NCI-H146 (cell line): ENCODE measurements at regions not wholly inside any gene's neighbourhood (a gene's known extent, or its start where the extent isn't known, plus 50 kb on each side); places are given as distances from the start of the nearest gene placed in this dataset.

Experiments used
- DNase-seq: peaks from one replicate; lab custom pipeline; 2025; lab: John Stamatoyannopoulos, UW

DNA sequence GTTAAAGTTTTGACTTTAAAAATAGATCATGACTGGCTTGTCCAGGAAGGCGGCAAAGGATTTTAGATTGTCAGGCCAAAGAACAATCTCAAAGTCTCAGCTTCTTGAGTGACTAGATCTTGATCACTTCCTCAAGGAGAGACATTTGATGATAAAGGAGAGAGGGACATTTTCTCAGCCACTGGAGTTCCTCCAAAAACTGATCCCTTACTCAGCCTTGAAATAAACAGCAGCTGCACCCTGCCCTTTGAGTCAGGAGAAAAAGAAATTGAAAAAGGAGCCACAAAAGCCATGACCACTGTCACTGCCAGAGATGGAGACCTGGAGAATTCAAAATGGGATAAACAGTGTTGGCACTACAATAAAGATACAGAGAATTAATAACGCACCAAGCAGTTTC, 288.4 kb upstream of the PRMT6 start:
- no peak for DNase-seq

DNA sequence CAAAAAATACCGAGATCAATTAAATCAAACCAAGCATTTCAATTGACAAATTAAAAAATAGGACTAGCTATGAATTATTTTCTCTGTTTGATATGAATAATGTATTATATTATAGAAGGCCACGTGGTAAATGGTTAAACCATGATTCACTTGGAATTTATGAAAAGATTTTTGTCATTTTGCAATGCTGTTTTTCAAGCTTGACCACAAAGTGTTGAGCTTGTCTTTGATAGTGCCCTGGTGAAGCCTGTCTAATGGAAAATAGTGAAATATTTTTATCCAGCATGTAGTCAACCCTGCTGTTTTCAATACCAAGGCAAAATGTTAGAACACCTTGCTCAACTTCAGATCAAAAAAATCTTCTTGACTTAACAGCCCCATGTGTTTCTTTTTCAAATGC, 288.0 kb upstream of the PRMT6 start:
- DNase-seq = no peak

DNA sequence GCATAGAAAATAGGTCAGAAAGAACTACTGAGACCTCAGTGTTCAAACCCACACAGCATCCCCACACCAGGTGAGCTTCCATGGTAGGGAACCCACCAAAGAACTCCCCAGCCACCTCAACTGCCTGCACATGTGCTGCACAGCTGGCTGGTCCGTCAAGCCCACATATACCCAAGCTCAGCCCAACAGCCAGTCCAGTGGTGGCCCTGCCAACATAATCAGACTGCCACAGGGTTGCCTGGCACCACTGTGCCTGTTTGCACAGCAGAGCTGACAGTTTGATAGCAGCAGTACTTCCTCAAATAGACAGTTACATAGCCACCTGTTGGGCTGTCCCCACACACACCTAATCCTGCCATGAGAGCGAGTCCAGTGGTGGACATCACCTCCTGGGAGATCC, 283.3 kb upstream of the PRMT6 start:
- no peak for DNase-seq

DNA sequence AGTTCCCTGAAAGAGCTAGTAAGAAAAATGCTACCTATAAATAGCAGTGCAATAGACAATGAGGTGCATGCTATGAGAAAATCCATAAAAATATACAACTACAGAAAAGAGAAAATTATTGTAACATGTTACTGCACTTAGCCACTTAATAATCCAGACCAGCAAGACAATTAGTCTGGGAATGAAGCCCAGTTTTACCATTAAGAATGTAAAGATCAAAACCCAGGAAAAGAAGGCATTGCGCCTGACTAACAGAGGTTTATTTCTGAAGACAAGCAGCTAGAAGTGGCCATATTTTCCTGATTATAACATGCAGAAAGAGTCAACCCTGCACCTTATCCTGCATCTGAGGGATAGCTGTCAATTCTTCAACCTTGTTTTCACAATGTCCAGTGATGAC, 276.4 kb upstream of the PRMT6 start:
- no peak for DNase-seq

DNA sequence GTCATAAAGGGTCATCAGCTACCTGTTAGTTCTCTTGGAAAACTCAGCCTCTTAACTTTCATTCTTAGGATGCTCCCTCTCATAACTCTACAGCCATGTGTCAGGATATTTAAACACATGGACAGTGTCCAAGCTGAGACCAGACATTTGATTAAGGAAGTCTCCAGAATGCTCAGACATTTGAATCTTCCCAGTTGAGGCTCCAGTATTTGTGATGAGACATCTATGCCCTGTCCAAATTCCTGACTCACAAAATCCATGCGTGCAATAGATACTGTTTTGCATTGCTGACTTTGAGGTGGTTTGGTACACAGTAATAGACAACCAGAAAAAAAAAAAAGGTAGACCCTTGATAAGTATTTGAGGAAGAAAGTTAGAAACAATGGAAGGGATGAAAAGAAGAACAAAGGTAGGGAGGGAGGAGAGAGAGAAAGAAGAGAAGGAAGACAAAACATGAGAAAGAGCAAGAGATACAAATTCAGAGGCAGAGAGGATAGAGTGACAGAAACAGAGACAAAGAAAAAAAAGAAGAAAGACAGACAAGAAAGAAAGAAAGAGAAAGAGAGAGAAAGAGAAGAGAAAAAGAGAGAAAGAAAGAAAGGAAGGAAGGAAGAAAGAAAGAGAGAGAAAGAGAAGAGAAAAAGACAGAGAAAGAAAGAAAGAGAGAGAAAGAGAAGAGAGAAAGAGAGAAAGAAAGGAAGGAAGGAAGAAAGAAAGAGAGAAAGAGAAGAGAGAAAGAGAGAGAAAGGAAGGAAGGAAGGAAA, 275.5 kb upstream of the PRMT6 start:
- no peak for DNase-seq

DNA sequence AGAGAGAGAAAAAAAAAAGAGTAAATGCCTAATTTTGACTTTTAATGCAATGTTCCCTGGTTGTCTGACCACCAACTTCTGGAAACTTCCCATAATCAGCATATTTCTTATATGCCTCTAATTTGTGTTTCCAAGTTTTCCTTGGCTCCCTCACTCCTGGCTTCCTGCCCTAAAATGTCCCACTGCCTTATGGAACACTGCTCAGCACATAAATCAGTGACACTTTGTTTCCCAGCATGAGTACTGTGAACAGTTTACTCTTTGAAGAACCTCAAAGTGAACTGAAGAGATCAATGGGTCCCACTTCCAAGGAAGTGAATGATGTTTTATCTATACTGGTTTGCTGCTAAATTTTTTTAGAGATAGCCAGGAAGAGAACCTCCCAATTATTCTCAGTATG, 271.3 kb upstream of the PRMT6 start:
- no peak for DNase-seq

DNA sequence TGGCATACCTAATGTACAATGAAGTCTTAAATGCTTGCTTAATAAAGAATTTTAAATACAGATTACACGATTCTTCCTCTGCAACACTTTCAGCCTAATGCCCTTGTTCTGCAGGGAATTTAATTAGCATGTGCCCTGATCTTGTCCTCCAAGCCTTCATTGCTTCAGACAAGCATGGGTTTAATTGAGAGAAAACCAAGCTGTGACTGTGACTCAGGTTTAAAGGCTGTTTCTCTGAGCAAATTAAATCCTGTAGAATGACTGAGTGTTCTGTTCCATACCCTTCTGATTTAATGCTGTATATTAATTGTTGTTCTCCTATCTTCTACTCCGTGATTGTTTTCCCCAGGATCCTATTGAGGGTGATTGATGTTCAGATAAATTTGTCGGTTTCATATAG, 269.0 kb upstream of the PRMT6 start:
- DNase-seq = no peak

DNA sequence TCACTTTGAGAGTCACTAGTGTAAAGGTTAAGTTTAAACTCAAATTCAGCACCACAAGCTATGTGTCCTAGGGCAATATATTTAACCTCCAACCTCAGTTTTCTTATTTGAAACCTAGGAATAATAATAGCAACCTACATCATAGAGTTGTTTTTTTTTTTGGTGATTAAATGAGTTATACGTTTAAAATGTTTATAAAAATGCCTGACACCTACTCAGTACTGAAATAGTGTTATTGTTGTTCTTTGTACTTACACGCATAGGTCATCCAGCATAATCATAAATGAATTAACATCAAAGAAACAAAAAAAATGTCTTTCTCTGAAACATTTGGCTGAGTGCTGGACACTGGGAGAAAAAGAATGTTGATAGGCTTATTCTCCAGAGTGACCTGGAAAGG, 266.8 kb upstream of the PRMT6 start:
- no peak for DNase-seq

DNA sequence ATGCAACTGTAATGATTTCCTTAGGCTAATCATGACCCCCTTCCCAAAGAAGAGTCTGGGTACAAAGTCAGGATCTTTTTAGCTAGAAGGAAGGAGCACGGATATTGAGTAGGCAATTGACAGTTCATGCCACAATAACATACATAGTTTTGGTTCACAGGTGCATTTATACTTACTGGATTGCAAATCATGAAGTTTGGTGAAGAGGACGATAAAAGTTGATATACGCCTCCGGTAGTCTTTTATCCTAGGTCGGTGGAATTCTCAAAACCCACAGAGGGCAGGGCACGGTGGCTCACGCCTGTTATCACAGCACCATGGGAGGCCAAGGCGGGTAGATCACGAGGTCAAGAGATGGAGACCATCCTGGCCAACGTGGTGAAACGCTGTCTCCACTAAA, 265.4 kb upstream of the PRMT6 start:
- DNase-seq = no peak

DNA sequence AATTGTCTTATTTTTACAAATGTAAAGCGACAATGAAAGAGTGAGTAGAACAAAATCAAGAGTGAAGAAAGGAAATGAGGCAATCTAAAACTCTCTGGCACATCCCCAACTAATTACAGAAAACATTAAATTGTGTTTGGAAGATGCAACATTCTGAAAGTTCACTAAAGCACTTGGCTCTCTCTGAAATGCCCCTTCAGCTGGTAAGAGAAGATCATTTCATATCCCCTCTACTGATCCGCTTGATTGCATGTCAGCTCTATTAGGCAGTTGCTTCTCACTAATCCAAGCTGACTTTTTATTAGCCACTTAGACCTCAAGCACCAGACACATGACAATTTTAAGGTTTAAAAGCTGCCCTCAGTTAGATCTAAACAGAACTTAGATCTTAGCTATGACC, 262.8 kb upstream of the PRMT6 start:
- no peak for DNase-seq

DNA sequence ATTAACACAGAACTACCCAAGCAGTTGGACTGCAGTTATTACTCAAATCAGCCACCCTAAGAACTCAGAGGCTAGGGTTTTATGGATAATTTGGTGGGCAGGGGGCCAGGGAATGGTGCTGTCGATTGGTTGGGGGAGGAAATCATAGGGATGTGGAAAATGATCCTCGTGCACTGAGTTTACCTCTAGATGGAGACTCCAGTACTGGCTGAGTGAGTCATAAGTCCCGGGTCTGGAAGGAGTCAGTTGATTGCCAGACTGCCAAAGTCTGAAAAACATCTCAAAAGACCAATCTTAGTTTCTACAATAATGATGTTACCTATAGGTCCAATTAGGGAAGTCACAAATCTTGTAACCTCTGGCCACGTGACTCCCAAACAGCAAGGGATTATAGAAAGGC, 257.5 kb upstream of the PRMT6 start:
- no peak for DNase-seq

DNA sequence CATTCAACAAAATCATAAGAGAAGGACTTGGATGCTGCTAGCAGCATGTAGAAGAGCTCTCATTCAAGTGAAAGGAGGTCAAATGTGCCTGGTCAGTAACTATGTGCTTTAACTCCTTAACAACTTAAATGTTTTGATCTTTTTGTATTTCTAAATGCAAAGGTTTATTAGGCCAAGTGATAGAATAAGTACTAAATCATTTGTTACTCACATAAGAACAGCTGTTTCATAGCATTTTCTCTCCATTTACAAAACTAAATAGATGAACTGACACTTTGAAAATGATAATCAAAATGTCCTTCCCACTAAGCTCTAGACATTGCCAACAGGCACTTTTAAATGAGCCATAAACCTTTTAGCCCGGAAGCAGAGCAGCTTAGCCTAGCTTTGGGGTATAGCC, 254.3 kb upstream of the PRMT6 start:
- DNase-seq = no peak

DNA sequence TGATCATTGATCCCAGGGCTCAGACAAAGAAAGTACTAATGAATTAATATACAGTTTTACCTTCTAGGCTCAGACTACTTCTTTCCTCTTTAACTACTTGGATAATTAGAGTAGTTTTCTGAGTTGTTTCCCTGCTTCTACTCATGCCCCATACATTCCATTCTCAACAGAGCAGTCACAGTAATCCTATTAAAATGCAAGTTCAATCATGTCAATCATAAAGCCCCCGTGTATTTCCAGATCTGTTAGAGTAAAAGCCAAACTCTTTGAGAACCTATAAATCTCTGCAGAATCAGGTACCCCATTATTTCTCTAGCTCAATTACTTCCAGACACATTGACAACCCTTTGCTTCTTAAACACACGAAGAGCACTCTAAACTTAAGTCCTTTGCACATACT, 242.1 kb upstream of the PRMT6 start:
- no peak for DNase-seq

DNA sequence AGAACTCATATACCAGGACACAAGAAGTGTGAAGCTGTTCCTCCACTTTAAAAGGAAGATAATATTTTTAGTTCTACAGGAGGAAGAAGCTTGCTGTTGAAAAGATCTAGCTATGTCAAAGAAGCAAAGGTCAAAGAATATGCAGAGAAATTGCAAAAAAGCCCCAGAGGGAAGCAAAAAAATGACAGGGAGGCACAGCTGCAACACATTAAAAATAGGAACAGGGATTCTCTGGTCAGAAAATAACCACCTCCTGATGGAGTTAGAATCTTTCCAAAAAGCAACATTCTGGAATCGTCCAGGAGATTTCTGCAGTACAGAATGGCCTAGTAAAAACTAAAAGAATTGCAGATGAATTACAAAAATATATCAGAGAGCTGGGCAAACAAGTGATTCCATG, 238.9 kb upstream of the PRMT6 start:
- no peak for DNase-seq

DNA sequence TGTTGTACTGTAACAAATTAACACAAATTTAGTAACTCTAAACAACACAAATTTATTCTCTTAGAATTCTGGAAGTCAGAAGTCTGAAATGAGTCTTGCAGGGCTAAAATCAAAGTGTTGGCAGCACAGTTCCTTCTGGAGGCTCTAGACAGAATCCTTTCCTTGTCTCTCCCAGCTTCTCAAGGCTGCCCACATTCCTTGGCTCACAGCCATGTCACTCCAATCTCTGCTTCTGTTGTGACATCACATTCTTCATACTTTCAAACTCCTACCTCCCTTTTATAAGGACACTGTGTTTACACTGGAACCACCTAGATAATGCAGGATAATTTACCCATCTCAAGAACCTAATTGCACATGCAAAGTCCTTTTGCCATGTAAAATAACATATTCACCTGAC, 225.0 kb upstream of the PRMT6 start:
- DNase-seq = no peak

DNA sequence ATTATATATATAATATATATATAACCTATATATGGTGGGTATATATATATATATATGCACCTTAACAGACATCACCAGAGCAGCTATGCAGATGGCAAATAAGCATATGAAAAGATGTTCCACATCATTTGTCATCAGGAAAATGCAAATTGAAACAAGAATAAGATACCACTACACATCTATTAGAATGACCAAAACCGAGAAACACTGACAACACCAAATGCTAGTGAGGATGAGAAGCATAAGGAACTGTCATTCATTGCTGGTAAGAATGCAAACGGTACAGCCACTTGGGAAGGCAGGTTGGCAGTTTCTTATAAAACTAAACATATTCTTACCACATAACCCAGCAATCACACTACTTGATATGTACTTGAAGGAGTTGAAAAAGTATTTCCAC, 219.8 kb upstream of the PRMT6 start:
- DNase-seq = no peak

DNA sequence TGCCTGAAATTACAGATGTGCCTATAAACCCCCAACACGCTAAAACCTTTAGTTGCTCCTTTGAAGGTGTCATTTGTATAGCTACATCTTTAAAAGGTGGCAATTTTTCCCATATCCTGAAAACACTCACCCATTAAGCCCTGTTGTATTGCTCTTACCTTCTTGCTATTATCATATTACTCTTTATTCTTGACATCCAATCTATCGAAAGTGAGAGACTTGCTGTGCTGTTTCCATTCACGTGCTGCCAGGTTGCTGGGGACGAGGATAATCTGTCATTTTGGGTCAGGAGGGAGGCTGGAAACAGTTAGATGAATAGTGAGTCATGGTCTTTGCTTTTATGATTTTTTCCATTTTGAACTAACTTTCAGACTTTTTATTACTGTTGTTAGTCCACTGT, 213.0 kb upstream of the PRMT6 start:
- DNase-seq = no peak

DNA sequence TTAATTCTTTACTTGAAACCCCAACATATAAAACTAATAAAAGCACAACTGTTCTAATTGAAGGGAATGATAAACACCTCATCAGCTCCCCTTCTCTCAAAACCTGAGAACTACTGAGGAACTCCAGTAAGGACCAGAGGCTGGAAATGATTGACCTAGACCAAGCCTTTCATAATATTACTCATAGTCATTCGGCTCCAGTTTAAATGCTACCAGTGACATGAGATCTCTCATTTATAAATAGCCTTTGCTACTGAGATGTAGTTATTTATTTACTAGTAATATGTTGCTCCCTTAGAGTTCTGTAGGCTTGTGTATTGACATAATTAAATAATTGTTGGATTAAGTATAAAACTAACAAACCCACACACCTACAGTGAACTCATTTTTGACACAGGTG, 209.8 kb upstream of the PRMT6 start:
- no peak for DNase-seq

DNA sequence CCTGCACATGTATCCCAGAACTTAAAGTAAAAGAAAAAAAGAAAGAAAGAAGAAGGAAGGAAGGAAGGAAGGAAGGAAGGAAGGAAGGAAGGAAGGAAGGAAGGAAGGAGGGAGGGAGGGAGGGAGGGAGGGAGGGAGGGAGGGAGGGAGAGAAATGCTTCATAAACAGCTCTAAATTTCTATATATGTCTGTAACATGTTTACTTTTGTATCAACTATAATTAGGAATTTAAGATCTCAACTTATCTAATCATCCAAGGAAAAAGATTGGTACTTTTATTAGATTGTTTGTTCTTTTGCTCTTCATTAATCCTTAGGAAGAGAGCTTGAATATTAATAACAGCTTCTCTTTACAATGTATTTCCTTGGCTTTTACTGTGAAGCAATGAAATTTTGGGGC, 195.4 kb upstream of the PRMT6 start:
- no peak for DNase-seq

DNA sequence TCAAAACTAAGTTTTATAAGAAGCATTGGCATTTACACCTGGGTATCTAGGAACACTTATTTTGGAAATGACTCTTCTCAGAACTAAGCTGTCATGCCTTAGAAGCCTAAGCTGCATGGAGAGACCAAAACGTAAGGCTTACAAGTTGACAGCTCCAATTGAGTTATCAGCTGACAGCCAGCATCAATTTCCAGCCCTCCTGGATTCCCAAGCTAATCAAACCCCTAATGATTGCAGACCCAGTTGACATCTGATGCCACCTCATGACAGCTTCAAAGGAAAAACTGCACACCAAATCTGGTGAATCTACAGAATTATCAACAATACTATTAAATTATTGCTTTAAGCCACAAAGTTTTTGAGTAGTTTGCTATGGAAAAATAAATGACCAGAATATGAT, 187.6 kb upstream of the PRMT6 start:
- no peak for DNase-seq

DNA sequence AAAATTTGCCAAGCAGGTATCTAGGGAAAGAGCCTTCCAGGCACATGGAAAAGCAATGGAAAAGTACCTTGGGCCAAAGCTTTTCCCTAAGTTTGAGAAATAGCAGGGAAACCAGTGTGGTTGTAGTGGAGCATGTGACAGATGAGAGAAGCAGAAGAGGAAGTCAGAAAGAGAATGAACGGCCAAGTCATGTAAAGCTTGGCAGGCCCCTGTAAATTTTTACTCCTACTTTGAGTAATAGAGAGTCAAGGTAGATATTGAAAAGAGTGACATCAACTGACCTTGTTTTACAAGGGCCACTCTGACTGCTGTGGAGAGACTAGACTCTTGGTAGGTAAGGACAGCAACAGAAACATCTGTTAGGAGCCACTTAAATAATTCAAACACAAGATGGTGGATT, 180.9 kb upstream of the PRMT6 start:
- no peak for DNase-seq

DNA sequence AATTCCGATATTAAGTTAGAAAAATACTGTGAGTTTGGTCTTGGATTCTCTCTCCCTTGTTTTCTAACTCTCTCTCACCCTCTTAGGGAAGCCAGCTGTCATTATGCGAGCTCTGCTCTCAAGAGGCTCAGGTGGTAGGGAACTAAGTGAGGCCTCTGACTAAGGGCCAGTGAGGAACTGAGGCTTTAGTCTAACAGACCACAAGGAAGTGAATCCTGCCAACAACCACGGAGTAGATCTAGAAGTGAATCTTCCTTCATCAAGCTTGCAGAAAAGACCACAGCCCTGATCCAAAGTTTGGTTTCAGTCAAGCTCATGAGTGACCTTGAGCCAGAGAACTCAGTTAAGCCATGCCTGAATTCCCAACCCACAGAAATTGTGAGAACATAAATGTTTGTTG, 180.1 kb upstream of the PRMT6 start:
- DNase-seq = no peak

DNA sequence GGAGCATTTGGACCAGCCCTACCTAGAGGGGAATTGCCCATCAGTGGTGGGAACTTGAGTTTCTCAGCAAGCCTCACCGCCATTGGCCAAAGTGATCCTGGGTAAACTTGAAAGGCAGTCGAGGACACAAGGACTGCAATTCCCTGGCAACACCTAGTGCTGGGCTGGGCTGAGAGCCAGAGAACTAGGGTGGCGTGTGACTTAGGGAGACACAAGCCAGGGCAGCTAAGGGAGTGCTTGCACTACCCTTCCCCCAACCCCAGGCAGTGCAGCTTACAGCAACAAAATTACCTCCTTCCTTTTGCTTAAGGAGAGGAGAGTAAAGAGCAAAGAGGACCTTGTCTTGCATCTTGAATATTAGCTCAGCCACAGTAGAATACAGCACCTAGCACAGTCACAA, 176.9 kb upstream of the PRMT6 start:
- DNase-seq = no peak

DNA sequence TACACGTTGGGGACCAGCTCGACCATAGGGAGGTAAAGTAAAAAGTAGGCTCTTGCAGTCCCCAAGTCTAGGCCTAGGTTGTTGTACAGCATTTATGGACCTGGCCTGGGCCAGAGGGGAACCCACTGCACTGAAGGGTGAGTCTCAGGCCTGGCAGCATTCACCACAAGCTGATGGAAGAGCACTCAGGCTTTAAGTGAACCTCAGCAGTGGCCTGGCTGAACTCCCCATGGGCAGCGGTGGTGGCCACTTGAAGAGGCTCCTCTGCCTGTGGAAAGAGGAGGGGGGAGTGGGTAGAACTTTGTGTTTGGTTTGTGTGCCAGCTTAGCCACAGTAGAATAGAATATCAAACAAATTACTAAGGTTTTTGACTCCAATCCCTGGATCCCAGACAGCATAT, 176.2 kb upstream of the PRMT6 start:
- no peak for DNase-seq

DNA sequence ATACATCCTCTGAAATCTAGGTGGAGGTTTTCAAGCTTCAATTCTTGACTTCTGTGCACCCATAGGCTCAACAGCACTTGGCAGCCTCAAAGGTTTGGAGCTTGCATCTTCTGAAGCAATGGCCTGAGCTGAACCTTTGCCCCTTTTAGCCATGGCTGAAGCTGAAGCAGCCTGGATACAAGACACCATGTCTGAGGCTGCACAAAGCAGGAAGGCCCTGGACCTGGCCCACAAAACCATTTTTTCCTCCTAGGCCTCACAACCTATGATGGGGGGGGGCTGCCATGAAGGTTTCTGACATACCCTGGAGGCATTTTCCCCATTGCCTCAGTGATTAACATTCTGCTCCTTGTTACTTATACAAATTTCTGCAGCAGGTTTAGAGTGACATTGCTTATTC, 173.3 kb upstream of the PRMT6 start:
- no peak for DNase-seq
